LNCAP (cell line): ENCODE measurements at regions not wholly inside any gene's neighbourhood (a gene's known extent, or its start where the extent isn't known, plus 50 kb on each side); places are given as distances from the start of the nearest gene placed in this dataset.

Experiments
- TF ChIP-seq, protein P1 (sequence below): fragments of 450-650 bp; IDR thresholded peaks from 2 replicates; pipeline ENCODE4 v1.5.1; 2017; ENCODE audit warnings: mild to moderate bottlenecking

DNA sequence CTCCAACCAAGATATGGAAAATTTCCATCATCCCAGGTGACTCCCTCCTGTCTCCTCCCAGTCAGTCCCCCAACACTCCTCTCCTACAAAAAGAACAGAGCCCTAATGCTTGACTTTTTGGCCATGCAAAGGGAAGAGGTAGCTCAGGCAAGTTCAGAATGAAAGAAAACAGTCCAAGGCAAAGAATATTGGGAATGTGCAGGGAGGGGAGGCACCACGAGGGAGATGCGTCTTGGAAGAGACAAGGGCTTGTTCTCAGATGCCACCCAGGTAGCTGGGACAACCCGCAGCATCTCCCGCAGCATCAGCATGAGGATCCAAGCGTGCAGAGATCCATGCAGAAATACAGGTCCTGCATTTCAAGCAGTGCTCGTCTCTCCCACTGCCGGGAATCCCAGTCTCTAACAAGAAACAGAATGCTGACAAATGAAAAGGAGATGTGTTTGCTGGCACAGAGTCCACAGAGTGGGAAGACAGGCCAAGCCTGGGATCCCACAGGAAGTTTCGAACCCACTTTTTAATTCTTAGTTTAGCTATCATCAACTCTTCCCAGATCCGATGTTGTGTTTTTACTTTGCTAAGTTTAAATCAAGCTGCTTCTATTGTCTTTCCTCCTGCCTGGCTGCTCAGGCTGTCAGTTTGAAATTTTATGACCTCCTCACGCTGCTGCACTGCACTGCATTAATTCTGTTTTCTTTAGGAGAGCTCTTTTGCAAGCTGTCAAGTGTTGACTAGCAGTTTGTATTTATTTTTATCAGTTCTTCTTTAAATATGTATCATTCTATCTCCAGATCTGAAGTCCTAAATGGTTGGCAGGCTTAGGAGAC lies 86.8 kb upstream of the OSMR start:
- TF ChIP-seq, protein P1, sequence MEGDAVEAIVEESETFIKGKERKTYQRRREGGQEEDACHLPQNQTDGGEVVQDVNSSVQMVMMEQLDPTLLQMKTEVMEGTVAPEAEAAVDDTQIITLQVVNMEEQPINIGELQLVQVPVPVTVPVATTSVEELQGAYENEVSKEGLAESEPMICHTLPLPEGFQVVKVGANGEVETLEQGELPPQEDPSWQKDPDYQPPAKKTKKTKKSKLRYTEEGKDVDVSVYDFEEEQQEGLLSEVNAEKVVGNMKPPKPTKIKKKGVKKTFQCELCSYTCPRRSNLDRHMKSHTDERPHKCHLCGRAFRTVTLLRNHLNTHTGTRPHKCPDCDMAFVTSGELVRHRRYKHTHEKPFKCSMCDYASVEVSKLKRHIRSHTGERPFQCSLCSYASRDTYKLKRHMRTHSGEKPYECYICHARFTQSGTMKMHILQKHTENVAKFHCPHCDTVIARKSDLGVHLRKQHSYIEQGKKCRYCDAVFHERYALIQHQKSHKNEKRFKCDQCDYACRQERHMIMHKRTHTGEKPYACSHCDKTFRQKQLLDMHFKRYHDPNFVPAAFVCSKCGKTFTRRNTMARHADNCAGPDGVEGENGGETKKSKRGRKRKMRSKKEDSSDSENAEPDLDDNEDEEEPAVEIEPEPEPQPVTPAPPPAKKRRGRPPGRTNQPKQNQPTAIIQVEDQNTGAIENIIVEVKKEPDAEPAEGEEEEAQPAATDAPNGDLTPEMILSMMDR = no peak

DNA sequence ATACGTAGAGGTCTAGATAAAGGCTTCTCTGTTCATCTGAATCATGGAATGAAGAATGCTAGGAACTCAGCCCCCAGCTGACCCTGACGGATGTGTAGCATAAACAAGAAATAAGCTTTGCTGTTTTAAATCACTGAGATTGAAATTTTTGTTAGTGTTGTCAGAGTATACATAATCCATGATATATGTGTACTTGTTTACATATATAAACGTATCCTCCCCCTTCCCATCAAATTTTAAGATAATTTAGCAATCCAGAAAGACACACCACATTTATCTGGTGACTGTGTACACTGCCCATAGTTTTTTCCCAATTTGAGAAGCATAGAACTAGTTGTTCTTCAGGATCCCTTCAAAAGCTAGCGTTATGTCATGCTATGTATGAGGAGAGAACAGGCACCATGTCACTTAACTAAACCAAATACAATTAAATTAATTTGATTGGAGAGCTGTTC lies 80.8 kb upstream of the OSMR start:
- TF ChIP-seq, protein P1 = no peak

DNA sequence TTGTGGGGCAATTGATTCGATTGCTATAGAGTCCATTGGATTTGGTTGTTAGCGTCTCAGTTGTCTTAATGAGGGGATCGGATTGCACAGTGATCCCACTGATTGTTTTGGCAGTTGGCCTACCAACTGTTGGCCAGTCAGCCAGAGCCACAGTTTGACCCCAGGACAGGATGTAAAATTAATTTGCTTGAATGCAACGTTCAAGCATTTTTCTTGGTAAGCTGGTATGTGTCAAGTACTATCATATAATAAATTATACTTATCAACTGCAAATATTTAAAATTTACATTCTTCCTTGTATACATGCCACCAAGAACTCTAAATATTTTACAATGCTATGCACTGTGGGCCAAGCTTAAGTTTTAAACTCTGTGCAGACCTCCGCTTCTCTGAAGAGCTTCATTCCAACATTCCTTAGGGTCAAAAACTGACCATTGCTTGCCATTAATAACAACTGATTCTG lies 80.4 kb upstream of the OSMR start:
- TF ChIP-seq, protein P1 = no peak

DNA sequence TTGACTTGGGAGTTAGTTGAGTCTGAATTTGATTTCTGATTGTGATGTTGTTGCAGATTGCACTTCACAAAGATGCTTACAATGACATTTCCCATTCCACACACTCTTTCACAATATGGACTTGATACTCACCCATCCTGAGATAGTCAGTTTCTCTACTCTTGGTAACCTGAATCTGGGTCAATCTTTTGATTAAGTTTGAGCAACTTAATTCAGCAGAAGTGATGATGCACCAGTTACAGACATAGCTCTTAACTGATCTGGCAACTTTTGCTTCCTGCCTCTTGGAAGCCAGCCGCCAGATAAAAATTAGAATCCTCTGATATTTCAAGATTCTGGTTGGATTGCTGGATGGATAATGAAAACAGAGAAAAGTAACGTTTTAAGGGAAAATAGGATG lies 79.7 kb upstream of the OSMR start:
- TF ChIP-seq, protein P1 = no peak

DNA sequence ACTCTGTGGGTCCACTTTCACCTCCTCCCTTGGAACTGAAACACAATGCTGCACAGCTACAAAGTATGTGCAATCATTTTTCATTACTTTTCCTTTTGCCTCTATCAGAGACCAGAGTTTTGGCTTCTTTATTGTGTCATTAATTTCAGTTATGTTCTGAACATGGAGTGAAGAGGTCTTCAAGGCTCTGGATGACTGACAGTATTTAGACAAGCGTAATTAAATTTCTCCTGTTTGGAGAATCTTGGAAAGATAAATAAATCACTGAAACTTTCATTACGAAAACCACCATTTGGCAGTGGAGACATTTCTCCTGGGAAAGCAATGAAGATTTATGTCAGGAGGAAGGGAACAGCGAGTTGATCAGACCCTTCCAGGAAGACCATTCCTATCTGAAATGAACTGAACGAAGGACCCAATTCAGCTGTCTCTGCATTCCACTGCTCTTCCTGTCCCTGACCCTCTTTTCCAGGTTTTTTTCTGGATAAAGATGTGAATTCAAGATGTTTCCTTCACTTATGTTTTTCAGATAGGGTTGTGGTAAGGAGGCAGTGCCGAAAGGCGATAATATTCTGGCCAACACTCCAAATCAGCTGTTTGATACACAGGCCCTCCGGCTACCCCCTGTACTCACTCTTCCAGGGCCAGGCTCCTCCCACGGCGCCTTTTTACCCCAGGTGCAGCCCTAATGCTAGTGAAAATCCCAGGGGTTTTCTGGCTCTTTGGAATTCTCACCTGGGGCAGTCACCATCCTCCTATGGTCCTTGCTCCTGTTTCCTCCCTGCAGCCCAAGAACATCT lies 77.2 kb upstream of the OSMR start:
- TF ChIP-seq, protein P1 = no peak

DNA sequence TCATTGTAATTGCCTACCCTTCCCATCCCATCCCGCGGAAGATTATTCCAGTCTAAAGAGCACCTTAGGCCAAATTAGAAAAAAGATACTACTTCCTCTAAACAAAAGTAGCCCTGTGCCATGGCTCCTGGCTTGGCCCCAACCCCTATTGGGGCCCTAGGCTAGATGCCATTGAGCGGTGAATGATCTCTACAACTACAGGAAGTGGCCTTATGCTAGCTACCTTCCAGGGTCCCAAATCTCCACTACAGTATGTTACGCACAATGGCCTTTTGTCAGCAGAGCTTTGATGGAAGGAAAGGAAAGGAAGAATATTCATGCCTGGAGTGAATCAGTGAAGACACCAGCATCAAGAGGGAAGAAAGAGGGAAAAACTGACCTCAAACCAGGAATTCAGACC lies 73.3 kb upstream of the OSMR start:
- TF ChIP-seq, protein P1 = no peak

DNA sequence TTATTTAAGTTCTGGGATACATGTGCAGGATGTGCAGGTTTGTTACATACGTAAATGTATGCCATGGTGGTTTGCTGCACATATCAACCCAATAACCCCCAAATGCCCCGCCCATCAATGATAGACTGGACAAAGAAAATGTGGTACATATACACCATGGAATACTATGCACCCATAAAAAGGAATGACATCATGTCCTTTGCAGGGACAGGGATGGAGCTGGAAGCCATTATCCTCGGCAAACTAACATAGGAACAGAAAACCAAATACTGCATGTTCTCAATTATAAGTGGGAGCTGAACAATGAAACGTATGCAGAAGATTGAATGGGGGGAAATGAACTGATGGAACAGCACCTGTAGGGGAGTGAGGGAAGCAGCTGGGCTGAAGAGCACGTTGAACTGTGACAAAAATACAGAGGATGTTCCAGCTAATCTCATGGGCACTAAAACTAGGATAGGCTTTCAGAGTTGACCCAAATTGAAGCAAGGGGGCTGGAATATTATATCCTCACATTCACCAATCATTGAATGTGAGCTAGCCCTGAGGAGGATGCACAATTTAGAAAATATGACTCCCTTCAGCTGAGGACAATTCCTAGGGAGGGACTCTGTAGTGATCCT lies 70.5 kb upstream of the OSMR start:
- TF ChIP-seq, protein P1 = no peak
